ENCODE measurements at regions not wholly inside any gene's neighbourhood (a gene's known extent, or its start where the extent isn't known, plus 50 kb on each side); places are given as distances from the start of the nearest gene placed in this dataset.

DNA sequence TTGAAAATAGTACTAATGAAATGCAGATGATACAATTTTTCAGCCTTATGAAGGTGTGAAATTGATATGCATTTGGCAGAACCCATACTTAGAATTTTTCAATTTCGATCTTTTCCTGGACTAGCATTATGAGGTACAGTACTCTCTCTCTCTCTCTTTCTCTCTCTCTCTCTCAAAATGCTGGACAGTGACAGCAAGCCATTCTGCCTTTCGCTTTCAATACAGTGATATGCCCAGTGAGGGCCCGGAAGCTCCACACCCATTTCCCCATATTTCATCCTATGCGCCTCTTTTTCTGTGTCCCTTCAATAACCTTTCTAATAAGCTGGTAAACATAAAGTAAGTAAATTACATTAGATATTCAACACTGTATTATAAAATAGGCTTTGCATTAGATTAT is 595.0 kb upstream of the UBE2E2 start:
- intact Hi-C loops (cut with micrococcal nuclease) (no loop called here), dilution Hi-C loops (cut with MboI; ENCODE audit: extremely low pct_ligation_motif_present, low sequenced_read_pairs) (no loop called here)
- Histone ChIP-seq H3K9me1 (replicated peaks; ENCODE audit: control insufficient read depth, extremely low read depth, insufficient read depth, low read length) (no peaks in the 10 kb centered on the region), H2AFZ (ENCODE audit: low read depth, low read length) (no peak overlapping the region), H3K4me2 (ENCODE audit: insufficient read depth, low read length) (no peak overlapping the region), H3K4me1 (ENCODE audit: control insufficient read depth, extremely low read depth, insufficient read depth, low read length) (no peaks in the 10 kb centered on the region), H3K27me3 (ENCODE audit: control insufficient read depth in 2 of 2, insufficient read depth in 2 of 2, low read length in 2 of 2) (no peaks in the 10 kb centered on the region), H3K4me3 (replicated peaks in 1 of 3; ENCODE audit: insufficient read depth in 1 of 3, low read depth in 1 of 3, low read length in 3 of 3) (no peak overlapping the region), H3K79me2 (ENCODE audit: control insufficient read depth, insufficient read depth, low read length) (no peaks in the 10 kb centered on the region), H3K9me3 (replicated peaks; ENCODE audit: control insufficient read depth, insufficient read depth, low read length) (no peaks in the 10 kb centered on the region), H3K9ac (replicated peaks; ENCODE audit: extremely low read depth, insufficient read depth, low read length) (no peak overlapping the region), H3K36me3 (ENCODE audit: control insufficient read depth in 2 of 2, extremely low read depth in 1 of 2, insufficient read depth in 2 of 2, low read length in 2 of 2) (no peaks in the 10 kb centered on the region), H4K20me1 (replicated peaks; ENCODE audit: control insufficient read depth, extremely low read depth, insufficient read depth, low read length) (no peaks in the 10 kb centered on the region), H3K27ac (ENCODE audit: insufficient read depth, low read depth, low read length) (no peak overlapping the region)
- TF ChIP-seq, protein P1, sequence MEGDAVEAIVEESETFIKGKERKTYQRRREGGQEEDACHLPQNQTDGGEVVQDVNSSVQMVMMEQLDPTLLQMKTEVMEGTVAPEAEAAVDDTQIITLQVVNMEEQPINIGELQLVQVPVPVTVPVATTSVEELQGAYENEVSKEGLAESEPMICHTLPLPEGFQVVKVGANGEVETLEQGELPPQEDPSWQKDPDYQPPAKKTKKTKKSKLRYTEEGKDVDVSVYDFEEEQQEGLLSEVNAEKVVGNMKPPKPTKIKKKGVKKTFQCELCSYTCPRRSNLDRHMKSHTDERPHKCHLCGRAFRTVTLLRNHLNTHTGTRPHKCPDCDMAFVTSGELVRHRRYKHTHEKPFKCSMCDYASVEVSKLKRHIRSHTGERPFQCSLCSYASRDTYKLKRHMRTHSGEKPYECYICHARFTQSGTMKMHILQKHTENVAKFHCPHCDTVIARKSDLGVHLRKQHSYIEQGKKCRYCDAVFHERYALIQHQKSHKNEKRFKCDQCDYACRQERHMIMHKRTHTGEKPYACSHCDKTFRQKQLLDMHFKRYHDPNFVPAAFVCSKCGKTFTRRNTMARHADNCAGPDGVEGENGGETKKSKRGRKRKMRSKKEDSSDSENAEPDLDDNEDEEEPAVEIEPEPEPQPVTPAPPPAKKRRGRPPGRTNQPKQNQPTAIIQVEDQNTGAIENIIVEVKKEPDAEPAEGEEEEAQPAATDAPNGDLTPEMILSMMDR (IDR thresholded peaks at IDR 0.05; ENCODE audit: extremely low read depth in 1 of 2, insufficient read depth in 1 of 2, low read depth in 1 of 2, low read length in 2 of 2), result no peak
- TF ChIP-seq, protein P2, sequence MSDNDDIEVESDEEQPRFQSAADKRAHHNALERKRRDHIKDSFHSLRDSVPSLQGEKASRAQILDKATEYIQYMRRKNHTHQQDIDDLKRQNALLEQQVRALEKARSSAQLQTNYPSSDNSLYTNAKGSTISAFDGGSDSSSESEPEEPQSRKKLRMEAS (IDR thresholded peaks at IDR 0.05; ENCODE audit: insufficient read depth, insufficient read length), result no peak
- no peak for TF ChIP-seq EZH2 (IDR thresholded peaks at IDR 0.05; ENCODE audit: borderline replicate concordance, low read depth, low read length, severe bottlenecking)
- no peak for TF ChIP-seq MYC (IDR thresholded peaks at IDR 0.05; ENCODE audit: low read depth, low read length)
- BruUV-seq (replicated peaks), result no TSS peak
- ChIA-PET CTCF (no interaction called here), POLR2A (no interaction called here)
- DNase-seq (ENCODE audit: low read depth, low spot score) (no peak), FAIRE-seq (no peak)

DNA sequence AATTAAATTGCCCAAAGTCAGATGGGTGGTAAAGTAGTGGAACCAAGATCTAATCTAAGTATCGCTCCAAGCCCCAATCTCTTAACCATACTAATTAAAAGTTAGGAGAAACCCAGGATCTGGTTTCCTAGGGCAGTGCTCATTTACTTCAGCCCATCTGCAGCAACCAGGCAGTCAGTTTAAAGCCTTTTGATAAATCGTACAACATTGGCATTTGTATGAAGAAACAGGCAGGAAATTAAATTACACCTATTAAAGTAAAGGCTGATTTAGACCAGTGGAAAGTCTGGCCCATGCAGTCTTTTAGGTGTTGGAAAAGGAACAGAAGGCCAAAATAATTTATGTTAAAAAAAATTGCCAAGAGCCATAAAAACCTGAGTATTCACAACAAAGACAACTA is 594.4 kb upstream of the UBE2E2 start:
- ChIA-PET POLR2A (no interaction called here), CTCF (no interaction called here)
- no peaks in the 10 kb centered on the region for H3K9me1 ChIP-seq (replicated peaks; ENCODE audit: control insufficient read depth, extremely low read depth, insufficient read depth, low read length)
- TF ChIP-seq, protein P1 (IDR thresholded peaks at IDR 0.05; ENCODE audit: extremely low read depth in 1 of 2, insufficient read depth in 1 of 2, low read depth in 1 of 2, low read length in 2 of 2), result no peak
- TF ChIP-seq GATA2 (IDR thresholded peaks at IDR 0.05; ENCODE audit: insufficient read depth, insufficient read length, low read depth, low read length), result no peak
- TF ChIP-seq, protein P2 (IDR thresholded peaks at IDR 0.05; ENCODE audit: insufficient read depth, insufficient read length), result no peak
- TF ChIP-seq POLR2A (IDR thresholded peaks at IDR 0.05; ENCODE audit: low read depth, low read length), result no peak
- TF ChIP-seq JUN (IDR thresholded peaks at IDR 0.05; ENCODE audit: borderline replicate concordance, insufficient read depth, insufficient read length, low read depth), result no peak
- TF ChIP-seq MYC (IDR thresholded peaks at IDR 0.05; ENCODE audit: low read depth, low read length), result no peak
- TF ChIP-seq POLR2AphosphoS5 (IDR thresholded peaks at IDR 0.05; ENCODE audit: insufficient read depth, low read depth, low read length), result no peak
- TF ChIP-seq EZH2 (IDR thresholded peaks at IDR 0.05; ENCODE audit: borderline replicate concordance, low read depth, low read length, severe bottlenecking), result no peak
- TF ChIP-seq FOS (IDR thresholded peaks at IDR 0.05; ENCODE audit: borderline replicate concordance, insufficient read depth, low read length), result no peak
- H4K20me1 ChIP-seq (replicated peaks; ENCODE audit: control insufficient read depth, extremely low read depth, insufficient read depth, low read length), result no peaks in the 10 kb centered on the region
- H3K27ac ChIP-seq (ENCODE audit: insufficient read depth, low read depth, low read length), result no peak overlapping the region
- no TSS peak for BruUV-seq (replicated peaks)
- no peaks in the 10 kb centered on the region for H3K27me3 ChIP-seq (ENCODE audit: control insufficient read depth in 2 of 2, insufficient read depth in 2 of 2, low read length in 2 of 2)
- no peak overlapping the region for H3K4me2 ChIP-seq (ENCODE audit: insufficient read depth, low read length)
- H3K4me3 ChIP-seq (replicated peaks in 1 of 3; ENCODE audit: insufficient read depth in 1 of 3, low read depth in 1 of 3, low read length in 3 of 3), result no peak overlapping the region
- intact Hi-C loops (cut with micrococcal nuclease) (no loop called here), dilution Hi-C loops (cut with MboI; ENCODE audit: extremely low pct_ligation_motif_present, low sequenced_read_pairs) (no loop called here)
- no peak for FAIRE-seq
- no peaks in the 10 kb centered on the region for H3K9me3 ChIP-seq (replicated peaks; ENCODE audit: control insufficient read depth, insufficient read depth, low read length)
- no peaks in the 10 kb centered on the region for H3K4me1 ChIP-seq (ENCODE audit: control insufficient read depth, extremely low read depth, insufficient read depth, low read length)
- no peak overlapping the region for H2AFZ ChIP-seq (ENCODE audit: low read depth, low read length)
- no peaks in the 10 kb centered on the region for H3K79me2 ChIP-seq (ENCODE audit: control insufficient read depth, insufficient read depth, low read length)
- no peaks in the 10 kb centered on the region for H3K36me3 ChIP-seq (ENCODE audit: control insufficient read depth in 2 of 2, extremely low read depth in 1 of 2, insufficient read depth in 2 of 2, low read length in 2 of 2)
- H3K9ac ChIP-seq (replicated peaks; ENCODE audit: extremely low read depth, insufficient read depth, low read length), result no peak overlapping the region
- DNase-seq (ENCODE audit: low read depth, low spot score), result no peak

Data from endothelial cell of umbilical vein (primary cell).